KMS-11 (cell line): ENCODE measurements at regions not wholly inside any gene's neighbourhood (a gene's known extent, or its start where the extent isn't known, plus 50 kb on each side); places are given as distances from the start of the nearest gene placed in this dataset.

Experiments
- H2AFZ ChIP-seq: fragments of 200-600 bp; sonication (generic); 2 replicates; pipeline ENCODE4 v1.6.1; 2016; ENCODE audit warnings: antibody characterized with exemption, mixed run types, low read depth
- H3K27ac ChIP-seq: fragments of 200-600 bp; sonication (generic); 2 replicates; pipeline ENCODE4 v1.6.1; 2016; ENCODE audit warnings: mild to moderate bottlenecking, mixed run types
- H3K27me3 ChIP-seq: fragments of 200-600 bp; sonication (generic); 2 replicates; pipeline ENCODE4 v1.6.1; 2017; ENCODE audit warnings: mild to moderate bottlenecking, low read depth, mixed run types, moderate library complexity; ENCODE audit not compliant: insufficient read depth
- H3K36me3 ChIP-seq: fragments of 200-600 bp; sonication (generic); 2 replicates; pipeline ENCODE4 v1.6.1; 2017; ENCODE audit warnings: mild to moderate bottlenecking, mixed run types; ENCODE audit not compliant: insufficient read depth
- H3K4me1 ChIP-seq: fragments of 200-600 bp; sonication (generic); 2 replicates; pipeline ENCODE4 v1.6.1; 2016; ENCODE audit warnings: mild to moderate bottlenecking, low read depth, mixed run types; ENCODE audit not compliant: poor library complexity, severe bottlenecking
- H3K4me2 ChIP-seq: fragments of 200-600 bp; sonication (generic); 2 replicates; pipeline ENCODE4 v1.7.0; 2016; ENCODE audit warnings: mild to moderate bottlenecking, mixed run types
- H3K4me3 ChIP-seq: fragments of 200-600 bp; sonication (generic); IDR thresholded peaks from 2 replicates; pipeline ENCODE4 v1.6.1; 2017; ENCODE audit warnings: low read depth, low read length, mixed read lengths; ENCODE audit not compliant: insufficient read depth
- H3K79me2 ChIP-seq: fragments of 200-600 bp; sonication (generic); 2 replicates; pipeline ENCODE4 v1.6.1; 2016; ENCODE audit warnings: low read depth, mixed run types; ENCODE audit not compliant: insufficient read depth
- H3K9ac ChIP-seq: fragments of 200-600 bp; sonication (generic); 2 replicates; pipeline ENCODE4 v1.6.1; 2016; ENCODE audit warnings: mild to moderate bottlenecking, mixed run types
- H4K20me1 ChIP-seq: fragments of 200-600 bp; sonication (generic); 2 replicates; pipeline ENCODE4 v1.6.1; 2016; ENCODE audit warnings: mild to moderate bottlenecking, mixed run types; ENCODE audit not compliant: insufficient read depth
- CTCF ChIP-seq: fragments of 200-600 bp; sonication (generic); conservative IDR thresholded peaks from 2 replicates; pipeline ENCODE4 v1.6.1; 2017; ENCODE audit warnings: low read depth, mild to moderate bottlenecking, antibody characterized with exemption, low read length, moderate library complexity, mixed read lengths

GRCh38 chr1:55781944-55782482 lies 566.8 kb upstream of the USP24 start:
- Histone ChIP-seq H3K27me3 (no peaks in the 10 kb centered on the region), H3K9ac (no peak overlapping the region), H3K36me3 (no peaks in the 10 kb centered on the region), H3K4me3 (no peak overlapping the region), H4K20me1 (no peaks in the 10 kb centered on the region), H3K4me1 (no peaks in the 10 kb centered on the region), H3K4me2 (no peak overlapping the region), H2AFZ (no peak overlapping the region), H3K27ac (no peak overlapping the region), H3K79me2 (no peaks in the 10 kb centered on the region)
- no peak for TF ChIP-seq CTCF

- no peak for TF ChIP-seq CTCF
- Histone ChIP-seq H3K27ac (no peak overlapping the region), H3K4me1 (no peaks in the 10 kb centered on the region), H3K36me3 (no peaks in the 10 kb centered on the region), H3K27me3 (no peaks in the 10 kb centered on the region), H3K9ac (no peak overlapping the region), H4K20me1 (no peaks in the 10 kb centered on the region), H3K4me3 (no peak overlapping the region), H3K4me2 (no peak overlapping the region), H2AFZ (no peak overlapping the region), H3K79me2 (no peaks in the 10 kb centered on the region)
Measured at GRCh38 chr1:55781003-55781402, 565.8 kb upstream of the USP24 start.

GRCh38 chr1:55777545-55777944 lies 562.4 kb upstream of the USP24 start:
- Histone ChIP-seq H3K9ac (no peak overlapping the region), H2AFZ (no peak overlapping the region), H3K27ac (no peak overlapping the region), H3K36me3 (no peaks in the 10 kb centered on the region), H3K79me2 (no peaks in the 10 kb centered on the region), H3K4me2 (no peak overlapping the region), H4K20me1 (no peaks in the 10 kb centered on the region), H3K4me3 (no peak overlapping the region), H3K27me3 (no peaks in the 10 kb centered on the region), H3K4me1 (no peaks in the 10 kb centered on the region)
- no peak for TF ChIP-seq CTCF

- no peak overlapping the region for H3K4me2 ChIP-seq
- no peak overlapping the region for H3K9ac ChIP-seq
- no peak for TF ChIP-seq CTCF
- H2AFZ ChIP-seq = no peak overlapping the region
- H3K4me3 ChIP-seq = no peak overlapping the region
- H3K4me1 ChIP-seq = no peaks in the 10 kb centered on the region
- H3K36me3 ChIP-seq = no peaks in the 10 kb centered on the region
- no peaks in the 10 kb centered on the region for H3K27me3 ChIP-seq
- H3K27ac ChIP-seq = no peak overlapping the region
- H3K79me2 ChIP-seq = no peaks in the 10 kb centered on the region
- no peaks in the 10 kb centered on the region for H4K20me1 ChIP-seq
Measured at GRCh38 chr1:55775007-55775406, 559.8 kb upstream of the USP24 start.
